ENCODE measurements at regions not wholly inside any gene's neighbourhood (a gene's known extent, or its start where the extent isn't known, plus 50 kb on each side); places are given as distances from the start of the nearest gene placed in this dataset.

- no peak for ATAC-seq
- POLR2A ChIA-PET, result no interaction called here
Measured at GRCh38 chr6:115365783-115366182, 694.9 kb downstream of the FRK start.

More at GRCh38 chr6:115365783-115366182, 694.9 kb downstream of the FRK start:
- CTCF ChIA-PET, result no interaction called here
- no peaks in the 10 kb centered on the region for H3K79me2 ChIP-seq (ENCODE audit: control insufficient read depth, insufficient read depth, low read length)
- DNase-seq (ENCODE audit: low read depth, low spot score) (no peak), FAIRE-seq (no peak)
- H3K4me3 ChIP-seq, result no peak overlapping the region
- H2AFZ ChIP-seq (ENCODE audit: control insufficient read depth, low read depth, low read length), result no peak overlapping the region
- intact Hi-C loops (cut with micrococcal nuclease; ENCODE audit: unreplicated experiment) (no loop called here), in situ Hi-C loops (cut with MboI) (no loop called here)
- H3K36me3 ChIP-seq (ENCODE audit: control insufficient read depth in 2 of 2, insufficient read depth in 2 of 2, low read length in 1 of 2), result no peaks in the 10 kb centered on the region
- H3K4me2 ChIP-seq (ENCODE audit: control insufficient read depth, insufficient read depth), result no peak overlapping the region
- H3K4me1 ChIP-seq (ENCODE audit: control insufficient read depth, insufficient read depth, low read length), result no peaks in the 10 kb centered on the region
- no peaks in the 10 kb centered on the region for H3K27me3 ChIP-seq (replicated peaks in 1 of 2; ENCODE audit: control insufficient read depth in 2 of 2, insufficient read depth in 2 of 2, low read length in 1 of 2)
- SMC1A ChIA-PET (ENCODE audit: uncharacterized antibody, unreplicated experiment), result interaction anchor here (0.6 kb wide), 1 partner anchor 275 kb away, joined by 3 read pairs; no protein-coding TSS in a partner anchor
- WGBS (ENCODE audit: insufficient coverage, insufficient replicate concordance, low lambda C conversion rate, missing lambda C conversion rate), result 35% methylated on average over 3 of the region's 4 CpGs
- no peak overlapping the region for H3K9ac ChIP-seq (ENCODE audit: control insufficient read depth, insufficient read depth, low read length)
- RAD21 ChIA-PET (ENCODE audit: unreplicated experiment), result no interaction called here
- BruUV-seq (replicated peaks), result no TSS peak
- H4K20me1 ChIP-seq (ENCODE audit: control insufficient read depth, insufficient read depth), result no peaks in the 10 kb centered on the region
- no peaks in the 10 kb centered on the region; the same call in 2 of the 3 replicates for H3K9me3 ChIP-seq (replicated peaks; ENCODE audit: control insufficient read depth, insufficient read depth, low read length)
- TF ChIP-seq EGR1 (IDR thresholded peaks at IDR 0.05; ENCODE audit: borderline replicate concordance in 1 of 2, low read depth in 2 of 2, low read length in 2 of 2), result no peak
- no peak for TF ChIP-seq HSF1 (IDR thresholded peaks at IDR 0.05; ENCODE audit: low read depth, low read length)
- TF ChIP-seq PAX5 (IDR thresholded peaks at IDR 0.05; ENCODE audit: borderline replicate concordance, low read depth, low read length), result no peak
- no peak for TF ChIP-seq ZNF622 (IDR thresholded peaks at IDR 0.05)
- TF ChIP-seq ATF2 (IDR thresholded peaks at IDR 0.05; ENCODE audit: low read length), result no peak
- no peak for TF ChIP-seq YY1 (IDR thresholded peaks at IDR 0.05; ENCODE audit: low read depth, low read length)
- no peak for TF ChIP-seq YBX1 (IDR thresholded peaks at IDR 0.05)
- no peak overlapping the region for H3K27ac ChIP-seq (ENCODE audit: control insufficient read depth, insufficient read depth)
